AG04449 (cell line): ENCODE measurements at regions not wholly inside any gene's neighbourhood (a gene's known extent, or its start where the extent isn't known, plus 50 kb on each side); places are given as distances from the start of the nearest gene placed in this dataset.
"Not testable (repeated sequence)": the region's sequence is repeated elsewhere in the genome, so short reads cannot be mapped to it uniquely, and the experiment has no call there.

Experiments
- CTCF ChIA-PET: fragments of 350-600 bp; formaldehyde crosslinking; extraction: SDS; loops from one replicate; lab custom pipeline; 2021; ENCODE audit warnings: antibody characterized with exemption; lab: Yijun Ruan, JAX
- POLR2A ChIA-PET: fragments of 400-600, 350-600 bp; formaldehyde crosslinking; extraction: SDS; loops from one replicate; lab custom pipeline; 2020; ENCODE audit warnings: antibody characterized with exemption, inconsistent platforms; lab: Yijun Ruan, JAX
- DNase-seq: peaks from one replicate; pipeline ENCODE4 v3.0.0-alpha.2; 2010; ENCODE audit warnings: low read depth, low spot score
- H3K4me3 ChIP-seq: 2 replicates; pipeline ENCODE4 v1.5.1; 2011; ENCODE audit warnings: low read depth, mild to moderate bottlenecking, control low read depth, low read length
- TF ChIP-seq, protein P1 (sequence below): IDR thresholded peaks from one replicate; pipeline ENCODE4 v1.5.1; 2011; ENCODE audit warnings: mild to moderate bottlenecking, moderate library complexity, low read length, control low read depth, inconsistent platforms; ENCODE audit not compliant: insufficient read depth; ENCODE audit errors: missing control alignments

DNA sequence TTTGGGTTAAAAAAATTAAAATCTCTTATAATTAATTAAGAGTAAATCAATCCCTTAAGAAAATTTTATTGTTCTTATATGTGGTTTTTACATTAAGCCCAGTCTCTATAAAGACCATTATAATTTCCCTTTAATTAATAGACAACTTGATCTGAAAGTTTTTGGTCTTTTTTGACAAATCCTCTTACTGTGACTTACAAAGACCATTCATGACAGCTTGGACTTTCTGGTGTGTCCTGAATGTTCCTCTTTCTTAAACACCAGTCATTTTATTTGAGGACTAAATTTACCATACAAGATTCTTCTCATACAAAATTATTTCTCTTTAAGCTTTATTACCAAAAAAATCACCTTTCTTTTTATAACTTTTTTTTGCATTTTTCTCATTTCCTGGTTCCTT is 368.3 kb downstream of the ADGRD1 start:
- TF ChIP-seq, protein P1, sequence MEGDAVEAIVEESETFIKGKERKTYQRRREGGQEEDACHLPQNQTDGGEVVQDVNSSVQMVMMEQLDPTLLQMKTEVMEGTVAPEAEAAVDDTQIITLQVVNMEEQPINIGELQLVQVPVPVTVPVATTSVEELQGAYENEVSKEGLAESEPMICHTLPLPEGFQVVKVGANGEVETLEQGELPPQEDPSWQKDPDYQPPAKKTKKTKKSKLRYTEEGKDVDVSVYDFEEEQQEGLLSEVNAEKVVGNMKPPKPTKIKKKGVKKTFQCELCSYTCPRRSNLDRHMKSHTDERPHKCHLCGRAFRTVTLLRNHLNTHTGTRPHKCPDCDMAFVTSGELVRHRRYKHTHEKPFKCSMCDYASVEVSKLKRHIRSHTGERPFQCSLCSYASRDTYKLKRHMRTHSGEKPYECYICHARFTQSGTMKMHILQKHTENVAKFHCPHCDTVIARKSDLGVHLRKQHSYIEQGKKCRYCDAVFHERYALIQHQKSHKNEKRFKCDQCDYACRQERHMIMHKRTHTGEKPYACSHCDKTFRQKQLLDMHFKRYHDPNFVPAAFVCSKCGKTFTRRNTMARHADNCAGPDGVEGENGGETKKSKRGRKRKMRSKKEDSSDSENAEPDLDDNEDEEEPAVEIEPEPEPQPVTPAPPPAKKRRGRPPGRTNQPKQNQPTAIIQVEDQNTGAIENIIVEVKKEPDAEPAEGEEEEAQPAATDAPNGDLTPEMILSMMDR = no peak
- H3K4me3 ChIP-seq = no peak overlapping the region
- no peak for DNase-seq
- ChIA-PET CTCF (no interaction called here), POLR2A (no interaction called here)

DNA sequence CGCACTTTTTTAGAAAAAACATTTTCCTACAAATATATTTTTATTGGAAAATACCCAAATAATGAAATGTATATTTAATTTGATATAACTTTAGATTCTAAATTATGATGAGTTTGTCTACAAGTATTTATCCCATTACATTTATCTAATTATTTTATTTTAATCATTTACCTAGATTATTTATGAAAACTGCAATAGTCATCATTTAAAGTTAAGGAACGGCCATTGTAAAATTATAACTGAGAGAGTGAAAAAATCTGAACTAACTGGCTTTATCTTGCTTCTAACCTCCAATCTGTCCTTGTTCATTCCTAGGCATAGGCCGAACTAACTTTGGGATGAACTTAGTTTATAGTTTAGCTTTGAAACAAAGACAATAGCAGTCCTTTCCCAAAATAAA is 368.8 kb downstream of the ADGRD1 start:
- H3K4me3 ChIP-seq, POLR2A ChIA-PET, DNase-seq, CTCF ChIA-PET: not testable (repeated sequence)

DNA sequence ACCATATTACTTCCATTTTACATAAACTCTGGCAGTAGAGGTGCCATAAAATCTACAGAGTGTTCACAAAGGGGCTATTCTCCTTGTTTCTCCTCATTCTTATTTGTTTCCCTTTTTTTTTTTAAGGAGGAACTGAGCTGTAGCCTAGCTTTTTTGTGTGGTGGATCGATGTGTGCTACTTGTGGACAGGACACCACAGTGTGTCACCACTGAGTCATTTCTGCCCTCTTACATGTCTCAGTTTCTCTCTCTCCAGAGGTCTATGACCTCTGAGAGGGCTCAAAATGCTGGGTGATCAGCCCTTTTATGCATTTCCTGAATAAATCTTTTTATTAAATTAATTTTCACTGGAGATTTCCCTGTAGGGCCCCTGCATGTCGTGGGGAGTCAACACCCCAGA is 370.2 kb downstream of the ADGRD1 start:
- no peak for DNase-seq
- POLR2A ChIA-PET = no interaction called here
- TF ChIP-seq, protein P1 = no peak
- CTCF ChIA-PET = no interaction called here
- H3K4me3 ChIP-seq = no peak overlapping the region

DNA sequence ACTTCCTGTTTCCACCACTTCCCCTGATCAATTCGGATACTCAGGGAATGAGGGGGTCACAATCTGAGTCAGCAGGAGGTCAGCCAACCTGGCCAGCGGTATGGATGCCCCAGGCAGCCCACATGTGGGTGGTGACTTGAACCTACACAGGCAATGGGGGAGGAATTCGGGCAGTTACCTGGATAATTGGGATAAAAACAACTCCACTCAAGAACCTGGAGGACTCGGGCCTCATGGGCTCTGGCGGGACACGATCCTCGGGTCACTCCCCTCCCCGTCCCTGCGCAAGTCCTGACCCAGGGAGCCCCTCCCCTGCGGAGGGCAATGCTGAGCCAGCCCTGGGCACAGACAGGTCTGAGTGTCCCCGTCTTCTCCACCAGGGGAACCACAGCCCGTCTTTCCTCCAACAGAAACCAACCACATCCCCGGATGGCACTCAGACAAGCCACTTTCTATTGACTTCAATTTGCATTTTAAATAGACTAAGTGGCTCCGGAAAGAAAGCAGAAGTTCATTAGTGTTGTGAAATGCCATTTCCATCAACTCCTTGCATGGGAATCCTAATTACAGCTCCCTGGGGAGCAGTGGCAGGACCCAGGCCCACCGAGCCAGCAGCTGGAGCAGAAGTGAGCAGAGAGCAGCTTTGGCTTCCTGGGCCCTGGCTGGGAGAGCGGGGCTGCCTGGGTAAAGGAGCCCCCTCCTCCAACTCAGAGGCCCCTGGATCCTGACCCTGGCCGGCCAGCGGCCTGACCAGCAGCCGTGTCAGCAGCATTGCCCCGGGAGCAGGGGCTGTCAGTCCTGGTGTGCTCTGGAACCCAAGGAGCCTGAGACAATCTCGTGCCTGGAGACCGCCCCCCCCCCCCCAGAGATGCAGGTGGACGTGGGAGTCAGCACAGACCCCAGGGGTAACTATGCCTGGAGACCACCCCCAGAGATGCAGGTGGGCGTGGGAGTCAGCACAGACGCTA is 374.1 kb downstream of the ADGRD1 start:
- DNase-seq = no peak
- TF ChIP-seq, protein P1 = no peak
- no peak overlapping the region for H3K4me3 ChIP-seq
- ChIA-PET POLR2A (no interaction called here), CTCF (no interaction called here)

DNA sequence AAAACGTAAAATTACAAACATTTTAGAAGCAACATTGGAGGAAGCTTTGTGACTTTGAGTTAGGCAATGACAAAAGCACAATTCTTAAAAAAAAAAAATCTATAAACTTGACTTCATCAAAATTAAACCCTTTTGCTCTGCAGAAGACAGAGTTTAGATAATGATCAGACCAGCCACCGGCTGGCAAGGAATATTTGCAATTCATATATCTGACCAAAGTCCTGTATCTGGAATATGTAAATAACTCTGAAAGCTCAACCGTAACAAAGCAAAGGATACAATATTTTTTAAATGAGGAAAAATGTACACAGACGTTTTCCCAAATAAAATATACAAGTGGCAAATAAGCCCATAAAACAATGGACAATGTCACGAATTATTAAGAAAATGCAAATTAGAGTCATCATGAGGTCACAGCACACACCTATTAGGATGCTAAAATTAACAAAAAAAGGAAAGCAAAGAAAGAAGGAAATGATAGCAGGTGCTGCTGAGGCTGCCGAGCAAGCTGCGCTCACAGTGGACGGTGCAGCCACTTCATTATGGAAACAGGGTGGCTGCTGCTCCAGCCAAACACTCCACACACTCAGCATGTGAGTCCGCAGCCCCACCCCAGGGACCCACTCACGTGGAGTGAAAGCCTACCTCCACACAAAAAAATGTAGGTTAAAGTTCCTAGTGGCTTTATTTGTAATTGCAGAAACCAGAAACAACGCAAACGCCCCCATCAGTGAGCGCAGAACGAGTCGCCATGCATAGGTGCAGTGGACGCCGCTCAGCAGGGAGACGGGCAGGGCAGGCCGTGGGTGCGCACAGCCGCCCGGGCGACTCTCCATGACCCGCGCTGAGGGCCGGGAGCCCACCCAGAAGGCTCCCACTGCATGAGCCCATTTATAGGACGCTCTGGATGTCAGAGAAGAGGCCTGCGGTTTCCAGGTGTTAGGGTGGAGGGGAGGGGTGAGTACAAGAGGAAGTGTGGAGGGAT is 375.4 kb downstream of the ADGRD1 start:
- DNase-seq, POLR2A ChIA-PET, H3K4me3 ChIP-seq, CTCF ChIA-PET: not testable (repeated sequence)

DNA sequence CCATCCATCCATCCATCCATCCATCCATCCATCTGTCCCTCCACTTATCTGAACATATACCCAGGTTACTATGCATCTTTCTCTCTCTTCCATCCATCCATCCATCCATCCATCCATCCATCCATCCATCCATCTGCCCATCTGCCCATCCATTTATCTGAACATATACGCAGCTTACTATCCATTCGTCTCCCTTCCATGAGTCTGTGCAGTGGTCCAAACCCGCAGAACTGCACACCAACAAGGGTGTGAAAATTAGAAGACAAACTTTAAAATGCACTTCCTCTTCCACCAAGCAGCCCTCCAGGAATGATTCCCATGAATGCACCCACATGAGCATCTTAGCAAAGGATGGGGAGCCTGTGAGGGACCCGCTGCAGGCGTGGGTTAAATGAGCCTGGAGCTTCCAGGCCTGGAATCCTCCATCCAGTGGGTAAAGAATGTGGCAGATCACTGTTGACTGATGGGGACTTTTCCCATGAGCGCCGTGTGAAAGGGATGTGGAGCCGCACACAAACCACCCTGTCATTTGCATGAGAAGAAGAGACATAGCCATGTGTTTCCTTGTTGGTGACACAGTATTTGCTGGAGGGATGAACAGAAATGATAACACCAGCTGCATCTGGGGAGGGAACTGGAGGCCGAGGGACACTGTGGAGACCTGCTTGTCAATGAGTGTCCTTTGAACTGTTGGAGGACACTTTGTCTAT is 376.6 kb downstream of the ADGRD1 start:
- TF ChIP-seq, protein P1 = no peak
- DNase-seq = no peak
- no peak overlapping the region for H3K4me3 ChIP-seq
- CTCF ChIA-PET = no interaction called here
- POLR2A ChIA-PET = no interaction called here
